ENCODE measurements at regions not wholly inside any gene's neighbourhood (a gene's known extent, or its start where the extent isn't known, plus 50 kb on each side); places are given as distances from the start of the nearest gene placed in this dataset.

GRCh38 chr4:148510211-148510610 lies 68.0 kb upstream of the NR3C2 start:
- TF ChIP-seq CTCF (IDR thresholded peaks at IDR 0.05) (no peak), POLR2AphosphoS5 (IDR thresholded peaks at IDR 0.05) (no peak)
